ENCODE measurements at regions not wholly inside any gene's neighbourhood (a gene's known extent, or its start where the extent isn't known, plus 50 kb on each side); places are given as distances from the start of the nearest gene placed in this dataset.

DNA sequence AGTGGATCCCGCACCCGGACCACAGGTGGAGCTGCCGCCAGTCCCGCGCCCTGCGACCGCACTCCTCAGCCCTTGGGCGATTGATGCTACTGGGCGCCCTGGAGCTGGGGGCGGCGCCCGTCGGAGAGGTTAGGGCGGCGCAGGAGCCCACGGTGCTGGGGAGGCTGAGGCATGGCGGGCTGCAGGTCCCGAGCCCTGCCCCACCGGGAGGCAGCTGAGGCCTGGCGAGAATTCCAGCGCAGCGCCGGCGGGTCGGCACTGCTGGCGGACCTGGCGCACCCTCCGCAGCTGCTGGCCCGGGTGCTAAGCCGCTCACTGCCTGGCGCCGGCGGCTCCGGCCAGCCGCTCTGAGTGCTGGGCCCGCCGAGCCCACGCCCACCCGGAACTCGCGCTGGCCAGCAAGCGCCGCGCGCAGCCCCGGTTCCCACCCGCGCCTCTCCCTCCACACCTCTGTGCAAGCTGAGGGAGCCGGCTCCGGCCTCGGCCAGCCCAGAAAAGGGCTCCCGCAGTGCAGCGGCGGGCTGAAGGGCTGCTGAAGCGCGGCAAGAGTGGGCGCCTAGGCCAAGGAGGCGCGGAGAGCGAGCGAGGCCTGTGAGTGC lies 1256.5 kb downstream of the STIM2 start:
- no peak for TF ChIP-seq POLR2AphosphoS5 (IDR thresholded peaks at IDR 0.05; ENCODE audit: borderline replicate concordance, low read depth, low read length)
- TF ChIP-seq EZH2 (IDR thresholded peaks at IDR 0.05), result no peak
- TF ChIP-seq FOXP2 (optimal IDR thresholded peaks at IDR 0.05; ENCODE audit: control extremely low read depth, extremely low read length, insufficient read depth), result no peak
- Histone ChIP-seq H3K4me3 (no peak overlapping the region), H3K27ac (no peak overlapping the region), H3K36me3 (ENCODE audit: insufficient read depth, low read length) (no peaks in the 10 kb centered on the region), H3K9ac (ENCODE audit: insufficient read length) (no peak overlapping the region), H3K9me3 (ENCODE audit: low read depth, low read length) (no peaks in the 10 kb centered on the region)
- no peak for DNase-seq (ENCODE audit: low read depth, low spot score)

- H3K9me3 ChIP-seq (ENCODE audit: low read depth, low read length), result no peaks in the 10 kb centered on the region
- H3K27ac ChIP-seq, result no peak overlapping the region
- TF ChIP-seq POLR2AphosphoS5 (IDR thresholded peaks at IDR 0.05; ENCODE audit: borderline replicate concordance, low read depth, low read length) (no peak), FOXP2 (optimal IDR thresholded peaks at IDR 0.05; ENCODE audit: control extremely low read depth, extremely low read length, insufficient read depth) (no peak), EZH2 (IDR thresholded peaks at IDR 0.05) (no peak)
- no peak overlapping the region for H3K9ac ChIP-seq (ENCODE audit: insufficient read length)
- no peak overlapping the region for H3K4me3 ChIP-seq
- no peaks in the 10 kb centered on the region for H3K36me3 ChIP-seq (ENCODE audit: insufficient read depth, low read length)
- no peak for DNase-seq (ENCODE audit: low read depth, low spot score)
Observed at GRCh38 chr4:28146191-28146590, 1285.5 kb downstream of the STIM2 start.

- Histone ChIP-seq H3K4me3 (no peak overlapping the region), H3K27ac (no peak overlapping the region), H3K36me3 (ENCODE audit: insufficient read depth, low read length) (no peaks in the 10 kb centered on the region), H3K9me3 (ENCODE audit: low read depth, low read length) (no peaks in the 10 kb centered on the region), H3K9ac (ENCODE audit: insufficient read length) (no peak overlapping the region)
- no peak for DNase-seq (ENCODE audit: low read depth, low spot score)
- TF ChIP-seq EZH2 (IDR thresholded peaks at IDR 0.05) (no peak), POLR2AphosphoS5 (IDR thresholded peaks at IDR 0.05; ENCODE audit: borderline replicate concordance, low read depth, low read length) (no peak), FOXP2 (optimal IDR thresholded peaks at IDR 0.05; ENCODE audit: control extremely low read depth, extremely low read length, insufficient read depth) (no peak)
Observed at GRCh38 chr4:28148221-28148620, 1287.6 kb downstream of the STIM2 start.

DNA sequence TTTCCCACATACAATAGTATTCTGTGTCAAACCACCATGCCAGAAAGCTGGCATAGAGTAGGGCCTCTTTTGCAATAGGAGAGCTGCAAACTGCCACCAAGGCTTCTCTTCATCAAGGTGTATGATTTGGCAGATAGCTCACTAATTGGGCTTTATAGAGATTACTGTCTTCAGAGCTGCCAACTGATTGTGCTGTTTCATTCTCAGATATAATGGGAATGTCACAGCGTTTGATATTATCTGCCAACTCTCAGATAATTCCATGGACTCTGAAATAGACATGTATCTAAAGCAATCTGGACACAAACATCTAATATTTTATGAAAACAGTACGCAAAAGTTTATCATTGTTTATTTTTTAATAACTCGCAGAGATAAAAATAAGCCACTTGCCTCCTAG lies 1289.1 kb downstream of the STIM2 start:
- DNase-seq (ENCODE audit: low read depth, low spot score), result no peak
- H3K27ac ChIP-seq, result no peak overlapping the region

GRCh38 chr4:28151314-28151713 lies 1290.7 kb downstream of the STIM2 start:
- Histone ChIP-seq H3K9ac (ENCODE audit: insufficient read length) (no peak overlapping the region), H3K36me3 (ENCODE audit: insufficient read depth, low read length) (no peaks in the 10 kb centered on the region), H3K4me3 (no peak overlapping the region), H3K9me3 (ENCODE audit: low read depth, low read length) (no peaks in the 10 kb centered on the region), H3K27ac (no peak overlapping the region)
- no peak for DNase-seq (ENCODE audit: low read depth, low spot score)
- TF ChIP-seq POLR2AphosphoS5 (IDR thresholded peaks at IDR 0.05; ENCODE audit: borderline replicate concordance, low read depth, low read length) (no peak), EZH2 (IDR thresholded peaks at IDR 0.05) (no peak), FOXP2 (optimal IDR thresholded peaks at IDR 0.05; ENCODE audit: control extremely low read depth, extremely low read length, insufficient read depth) (no peak)

More for the DNA sequence above, 1289.1 kb downstream of the STIM2 start:
- H3K9me3 ChIP-seq (ENCODE audit: low read depth, low read length), result no peaks in the 10 kb centered on the region
- no peaks in the 10 kb centered on the region for H3K36me3 ChIP-seq (ENCODE audit: insufficient read depth, low read length)
- TF ChIP-seq FOXP2 (optimal IDR thresholded peaks at IDR 0.05; ENCODE audit: control extremely low read depth, extremely low read length, insufficient read depth), result no peak
- TF ChIP-seq POLR2AphosphoS5 (IDR thresholded peaks at IDR 0.05; ENCODE audit: borderline replicate concordance, low read depth, low read length), result no peak
- TF ChIP-seq EZH2 (IDR thresholded peaks at IDR 0.05), result no peak
- H3K4me3 ChIP-seq, result no peak overlapping the region
- H3K9ac ChIP-seq (ENCODE audit: insufficient read length), result no peak overlapping the region

DNA sequence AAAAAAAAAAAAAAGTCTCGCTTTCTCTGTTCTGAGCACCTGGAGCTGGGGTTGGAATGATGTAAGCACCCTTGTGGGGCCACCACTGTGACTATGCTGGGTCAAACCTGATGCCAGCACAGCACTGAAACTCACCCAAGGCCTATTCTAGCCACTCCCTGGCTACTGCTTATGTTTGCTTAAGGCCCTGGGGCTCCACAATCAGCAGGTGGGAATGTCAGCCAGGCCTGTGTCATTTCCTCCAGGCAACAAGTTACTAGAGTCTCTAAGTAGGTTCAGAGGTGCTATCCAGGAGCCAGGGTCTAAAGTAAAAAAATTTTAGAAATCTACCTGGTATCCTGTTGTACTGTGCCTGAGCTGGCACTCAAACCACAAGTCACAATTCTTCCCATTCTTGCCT lies 1306.8 kb downstream of the STIM2 start:
- DNase-seq (ENCODE audit: low read depth, low spot score), result no peak
- no peak overlapping the region for H3K27ac ChIP-seq
- no peaks in the 10 kb centered on the region for H3K9me3 ChIP-seq (ENCODE audit: low read depth, low read length)
- H3K9ac ChIP-seq (ENCODE audit: insufficient read length), result no peak overlapping the region
- no peak overlapping the region for H3K4me3 ChIP-seq
- H3K36me3 ChIP-seq (ENCODE audit: insufficient read depth, low read length), result no peaks in the 10 kb centered on the region
- TF ChIP-seq POLR2AphosphoS5 (IDR thresholded peaks at IDR 0.05; ENCODE audit: borderline replicate concordance, low read depth, low read length) (no peak), EZH2 (IDR thresholded peaks at IDR 0.05) (no peak), FOXP2 (optimal IDR thresholded peaks at IDR 0.05; ENCODE audit: control extremely low read depth, extremely low read length, insufficient read depth) (no peak)

DNA sequence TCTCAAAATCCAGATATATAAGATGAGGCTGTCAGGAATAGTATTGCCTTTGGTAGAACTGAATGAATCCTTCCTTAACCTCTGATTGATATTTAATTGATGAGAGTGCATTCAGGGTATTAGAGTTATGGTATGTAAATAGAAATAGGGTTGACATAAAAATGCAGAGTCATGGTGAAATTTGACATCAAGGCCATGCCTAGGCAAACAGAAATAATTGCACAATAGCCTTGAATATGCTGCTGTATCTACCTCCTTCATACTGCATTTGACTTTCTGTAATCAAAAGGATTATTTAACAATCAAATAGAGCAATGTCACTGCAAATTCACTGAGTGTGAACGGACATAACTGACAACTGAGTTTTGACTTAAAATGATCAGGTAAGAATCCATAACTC lies 1316.3 kb downstream of the STIM2 start:
- no peak overlapping the region for H3K27ac ChIP-seq
- H3K9ac ChIP-seq (ENCODE audit: insufficient read length), result no peak overlapping the region
- no peaks in the 10 kb centered on the region for H3K36me3 ChIP-seq (ENCODE audit: insufficient read depth, low read length)
- H3K4me3 ChIP-seq, result no peak overlapping the region
- no peak for DNase-seq (ENCODE audit: low read depth, low spot score)
- no peak for TF ChIP-seq FOXP2 (optimal IDR thresholded peaks at IDR 0.05; ENCODE audit: control extremely low read depth, extremely low read length, insufficient read depth)
- TF ChIP-seq POLR2AphosphoS5 (IDR thresholded peaks at IDR 0.05; ENCODE audit: borderline replicate concordance, low read depth, low read length), result no peak
- no peak for TF ChIP-seq EZH2 (IDR thresholded peaks at IDR 0.05)
- no peaks in the 10 kb centered on the region for H3K9me3 ChIP-seq (ENCODE audit: low read depth, low read length)

- no peak for TF ChIP-seq EZH2 (IDR thresholded peaks at IDR 0.05)
- no peak for TF ChIP-seq FOXP2 (optimal IDR thresholded peaks at IDR 0.05; ENCODE audit: control extremely low read depth, extremely low read length, insufficient read depth)
- no peak for TF ChIP-seq POLR2AphosphoS5 (IDR thresholded peaks at IDR 0.05; ENCODE audit: borderline replicate concordance, low read depth, low read length)
- H3K4me3 ChIP-seq, result no peak overlapping the region
- DNase-seq (ENCODE audit: low read depth, low spot score), result no peak
- no peak overlapping the region for H3K27ac ChIP-seq
- H3K9me3 ChIP-seq (ENCODE audit: low read depth, low read length), result no peaks in the 10 kb centered on the region
- no peak overlapping the region for H3K9ac ChIP-seq (ENCODE audit: insufficient read length)
- no peaks in the 10 kb centered on the region for H3K36me3 ChIP-seq (ENCODE audit: insufficient read depth, low read length)
Observed at GRCh38 chr4:28177641-28178040, 1317.0 kb downstream of the STIM2 start.

DNA sequence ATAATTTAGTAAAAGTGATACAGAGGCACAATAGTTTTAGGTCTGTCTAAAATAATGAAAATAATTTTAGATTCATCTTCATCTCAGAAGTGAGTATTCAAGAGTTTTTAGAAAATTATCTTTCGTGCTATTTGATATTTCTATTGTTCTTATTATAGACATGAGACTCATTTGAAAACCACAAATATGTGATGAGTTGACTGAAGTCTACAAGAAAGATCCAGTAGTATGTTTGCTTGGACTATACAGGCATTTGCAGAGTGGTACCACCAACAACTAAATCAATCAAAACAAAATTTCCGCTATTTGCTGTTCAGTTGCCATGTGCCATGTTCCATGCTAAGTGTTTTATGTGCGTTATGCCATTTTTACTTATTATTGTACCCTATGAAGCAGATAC lies 1318.5 kb downstream of the STIM2 start:
- DNase-seq (ENCODE audit: low read depth, low spot score), result no peak
- no peak overlapping the region for H3K9ac ChIP-seq (ENCODE audit: insufficient read length)
- TF ChIP-seq POLR2AphosphoS5 (IDR thresholded peaks at IDR 0.05; ENCODE audit: borderline replicate concordance, low read depth, low read length) (no peak), EZH2 (IDR thresholded peaks at IDR 0.05) (no peak), FOXP2 (optimal IDR thresholded peaks at IDR 0.05; ENCODE audit: control extremely low read depth, extremely low read length, insufficient read depth) (no peak)
- H3K36me3 ChIP-seq (ENCODE audit: insufficient read depth, low read length), result no peaks in the 10 kb centered on the region
- no peak overlapping the region for H3K27ac ChIP-seq
- no peaks in the 10 kb centered on the region for H3K9me3 ChIP-seq (ENCODE audit: low read depth, low read length)
- H3K4me3 ChIP-seq, result no peak overlapping the region
